ENCODE measurements at regions not wholly inside any gene's neighbourhood (a gene's known extent, or its start where the extent isn't known, plus 50 kb on each side); places are given as distances from the start of the nearest gene placed in this dataset.
"Not testable (repeated sequence)": the region's sequence is repeated elsewhere in the genome, so short reads cannot be mapped to it uniquely, and the experiment has no call there.

DNA sequence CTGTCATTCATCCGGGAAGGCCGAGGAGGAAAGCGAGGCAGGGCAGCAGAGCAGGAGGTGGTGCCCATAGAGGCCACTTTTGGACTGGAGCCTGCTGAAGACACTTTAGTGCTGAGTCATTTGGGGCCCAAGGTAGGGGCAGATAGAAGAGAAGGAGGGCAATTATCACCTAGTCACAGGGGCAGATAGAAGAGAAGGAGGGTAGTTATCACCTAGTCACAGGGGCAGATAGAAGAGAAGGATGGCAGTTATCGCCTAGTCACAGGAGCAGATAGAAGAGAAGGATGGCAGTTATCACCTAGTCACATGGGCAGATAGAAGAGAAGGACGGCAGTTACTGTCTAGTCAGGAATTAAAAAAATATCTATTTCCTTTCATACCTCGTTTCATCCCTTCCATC is 1372.6 kb downstream of the FOXD4L5 start:
- H3K36me3 Mint-ChIP-seq (ENCODE audit: low read depth); CTCF ChIA-PET; DNase-seq; H3K27ac Mint-ChIP-seq; H3K27me3 Mint-ChIP-seq; POLR2A ChIA-PET; H3K4me3 Mint-ChIP-seq; H3K4me1 Mint-ChIP-seq: not testable (repeated sequence)
- peaks cover 28% of the 10 kb centered on the region for H3K9me3 Mint-ChIP-seq

DNA sequence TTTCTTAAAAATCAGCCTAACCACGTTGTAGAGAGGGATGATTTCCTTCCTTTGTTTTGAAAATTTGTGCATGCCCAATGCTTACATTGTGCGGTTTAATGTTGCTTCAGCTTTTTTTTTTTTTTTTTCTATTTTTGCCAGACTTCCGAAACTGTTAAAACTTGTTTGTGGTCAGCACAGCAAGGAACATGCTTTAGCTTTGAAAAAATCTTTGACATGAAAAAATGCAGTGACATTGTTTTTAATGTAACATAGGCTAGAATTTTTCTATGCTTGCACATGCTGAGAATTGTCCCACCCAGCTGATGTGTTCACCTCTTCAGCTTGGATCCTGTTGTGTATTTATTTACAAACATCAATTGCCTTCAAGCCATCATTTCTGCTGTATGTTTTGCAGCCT is 1375.9 kb downstream of the FOXD4L5 start:
- H3K4me3 Mint-ChIP-seq; CTCF ChIA-PET; H3K36me3 Mint-ChIP-seq (ENCODE audit: low read depth); H3K27me3 Mint-ChIP-seq; H3K4me1 Mint-ChIP-seq; H3K27ac Mint-ChIP-seq; DNase-seq; POLR2A ChIA-PET: not testable (repeated sequence)
- peaks cover 25% of the 10 kb centered on the region for H3K9me3 Mint-ChIP-seq

DNA sequence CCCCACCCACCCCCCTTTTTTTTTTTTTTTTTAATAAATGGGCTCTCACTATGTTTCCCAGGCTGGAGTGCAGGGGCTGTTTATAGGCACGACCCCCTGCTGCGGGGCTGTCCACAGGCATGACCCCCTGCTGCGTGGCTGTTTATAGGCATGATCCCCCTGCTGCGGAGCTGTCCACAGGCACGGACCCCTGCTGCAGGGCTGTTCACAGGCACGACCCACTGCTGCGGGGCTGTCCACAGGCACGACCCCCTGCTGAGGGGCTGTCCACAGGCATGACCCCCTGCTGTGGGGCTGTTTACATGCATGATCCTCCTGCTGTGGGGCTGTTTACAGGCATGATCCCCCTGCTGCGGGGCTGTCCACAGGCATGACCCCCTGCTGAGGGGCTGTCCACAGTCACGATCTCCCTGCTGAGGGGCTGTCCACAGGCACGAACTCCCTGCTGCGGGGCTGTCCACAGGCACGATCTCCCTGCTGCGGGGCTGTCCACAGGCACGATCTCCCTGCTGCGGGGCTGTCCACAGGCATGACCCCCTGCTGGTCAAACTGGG is 1385.3 kb downstream of the FOXD4L5 start:
- H3K4me1 Mint-ChIP-seq; DNase-seq; POLR2A ChIA-PET; H3K4me3 Mint-ChIP-seq; H3K27me3 Mint-ChIP-seq; H3K36me3 Mint-ChIP-seq (ENCODE audit: low read depth); CTCF ChIA-PET; H3K27ac Mint-ChIP-seq: not testable (repeated sequence)
- H3K9me3 Mint-ChIP-seq: peaks cover 17% of the 10 kb centered on the region

DNA sequence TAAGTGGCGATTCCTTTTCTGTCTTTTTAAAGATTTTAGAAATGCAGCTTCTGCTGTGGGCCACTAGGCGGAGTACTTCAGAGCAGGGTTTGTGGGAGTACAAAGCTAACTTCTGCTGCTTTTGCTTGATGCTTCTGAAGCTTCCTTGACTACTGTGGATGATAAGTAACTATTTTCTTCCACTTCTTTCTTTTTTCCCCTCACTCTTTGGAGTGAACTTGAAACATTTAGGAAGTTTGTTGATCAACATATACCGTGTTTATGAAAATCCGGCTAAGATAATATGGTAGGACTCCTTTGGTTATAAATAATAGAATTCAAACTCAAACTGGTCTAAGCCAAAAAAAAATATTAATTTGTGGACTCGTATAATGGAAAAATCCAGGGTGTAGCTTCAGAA is 1403.6 kb downstream of the FOXD4L5 start:
- CTCF ChIA-PET; H3K36me3 Mint-ChIP-seq (ENCODE audit: low read depth); H3K27me3 Mint-ChIP-seq; H3K4me3 Mint-ChIP-seq; H3K27ac Mint-ChIP-seq; H3K9me3 Mint-ChIP-seq; POLR2A ChIA-PET; DNase-seq; H3K4me1 Mint-ChIP-seq: not testable (repeated sequence)

DNA sequence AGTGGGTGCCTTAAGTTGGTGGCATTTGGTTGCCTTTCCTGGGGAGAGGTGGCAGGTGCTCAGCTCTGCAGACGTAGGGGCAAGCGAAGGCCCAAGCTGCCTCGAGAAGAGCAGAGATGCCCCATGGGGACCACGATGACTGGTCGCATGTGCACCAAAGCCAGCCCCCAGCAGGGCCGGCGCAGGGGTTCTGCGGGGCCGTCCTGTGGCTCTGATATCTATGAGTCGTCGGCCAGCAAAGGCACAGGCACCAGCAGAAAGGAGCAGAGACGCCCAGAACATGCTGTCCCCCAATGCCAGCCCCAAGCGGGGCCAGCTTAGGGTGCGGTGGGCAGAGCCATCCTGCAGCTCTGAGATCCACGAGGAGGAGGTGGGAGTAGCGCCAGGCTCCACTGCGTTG is 1408.6 kb downstream of the FOXD4L5 start:
- H3K27ac Mint-ChIP-seq; POLR2A ChIA-PET; H3K4me3 Mint-ChIP-seq; H3K4me1 Mint-ChIP-seq; H3K9me3 Mint-ChIP-seq; H3K27me3 Mint-ChIP-seq; CTCF ChIA-PET; H3K36me3 Mint-ChIP-seq (ENCODE audit: low read depth); DNase-seq: not testable (repeated sequence)

DNA sequence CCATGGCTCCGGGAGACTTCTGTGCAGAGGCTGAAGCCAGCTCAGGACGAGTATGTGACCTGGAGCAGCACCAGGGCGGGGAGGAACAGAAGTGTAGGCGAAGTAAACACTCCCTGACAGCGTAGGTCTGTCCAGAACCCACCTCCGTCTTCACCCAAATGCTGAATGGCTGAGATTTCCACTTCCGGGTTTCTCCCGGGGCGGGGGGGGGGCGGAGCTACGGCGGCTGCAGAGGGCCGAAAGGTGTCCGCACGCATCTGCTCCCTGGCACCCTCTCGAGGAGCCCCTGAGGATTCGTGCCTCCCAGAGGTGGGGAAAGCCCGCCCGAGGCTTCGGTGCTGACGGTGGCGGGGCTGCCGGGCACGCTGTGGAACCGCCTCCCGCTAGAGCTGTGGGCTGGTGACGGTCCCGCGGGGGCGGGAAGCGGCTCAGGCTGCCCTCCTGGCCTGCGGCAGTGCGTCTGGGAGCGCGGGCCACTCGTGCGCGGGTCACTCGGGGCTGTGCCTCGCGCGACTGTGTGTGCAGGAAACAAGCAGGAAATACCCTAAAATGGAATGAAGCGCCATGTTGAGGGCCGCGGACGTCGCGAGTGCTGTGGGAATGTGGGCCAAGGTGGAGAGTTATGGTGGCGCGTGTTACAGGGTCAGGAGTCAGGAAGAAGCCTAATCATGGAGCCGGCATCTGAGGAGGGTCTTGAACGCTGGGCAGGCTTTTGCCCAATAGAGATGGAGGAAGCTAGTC is 1425.4 kb downstream of the FOXD4L5 start:
- Mint-ChIP-seq H3K27me3 (no peaks in the 10 kb centered on the region), H3K9me3 (peaks cover 14% of the 10 kb centered on the region), H3K4me3 (peak overlapping the region; percentile 47), H3K36me3 (ENCODE audit: low read depth) (no peaks in the 10 kb centered on the region), H3K27ac (no peak overlapping the region), H3K4me1 (no peaks in the 10 kb centered on the region)
- CTCF ChIA-PET: no interaction called here
- DNase-seq: peak; percentile 16
- POLR2A ChIA-PET: no interaction called here

DNA sequence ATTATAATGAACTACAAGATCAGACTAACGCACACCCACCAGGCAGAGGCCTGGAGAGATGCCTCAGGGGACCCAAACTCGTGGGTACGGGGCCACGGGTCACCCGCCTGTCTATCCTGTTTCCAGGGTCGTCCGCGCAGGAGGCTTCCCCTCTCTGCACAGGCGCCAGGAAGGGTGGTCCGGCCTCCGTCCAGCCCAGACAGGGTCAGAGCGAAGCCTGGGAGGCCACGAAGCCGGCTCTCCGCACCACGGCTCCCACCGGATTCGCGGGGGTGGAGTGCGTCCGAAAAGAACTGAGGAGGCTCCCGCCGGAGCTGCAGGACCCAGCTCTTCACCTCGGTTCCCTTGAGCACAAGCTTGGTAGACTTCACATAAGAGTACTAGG is 1425.9 kb downstream of the FOXD4L5 start:
- DNase-seq; H3K27me3 Mint-ChIP-seq; H3K4me1 Mint-ChIP-seq; POLR2A ChIA-PET; H3K36me3 Mint-ChIP-seq (ENCODE audit: low read depth); H3K27ac Mint-ChIP-seq; CTCF ChIA-PET: not testable (repeated sequence)
- H3K4me3 Mint-ChIP-seq: peak overlapping the region; percentile 47
- H3K9me3 Mint-ChIP-seq: peaks cover 14% of the 10 kb centered on the region

DNA sequence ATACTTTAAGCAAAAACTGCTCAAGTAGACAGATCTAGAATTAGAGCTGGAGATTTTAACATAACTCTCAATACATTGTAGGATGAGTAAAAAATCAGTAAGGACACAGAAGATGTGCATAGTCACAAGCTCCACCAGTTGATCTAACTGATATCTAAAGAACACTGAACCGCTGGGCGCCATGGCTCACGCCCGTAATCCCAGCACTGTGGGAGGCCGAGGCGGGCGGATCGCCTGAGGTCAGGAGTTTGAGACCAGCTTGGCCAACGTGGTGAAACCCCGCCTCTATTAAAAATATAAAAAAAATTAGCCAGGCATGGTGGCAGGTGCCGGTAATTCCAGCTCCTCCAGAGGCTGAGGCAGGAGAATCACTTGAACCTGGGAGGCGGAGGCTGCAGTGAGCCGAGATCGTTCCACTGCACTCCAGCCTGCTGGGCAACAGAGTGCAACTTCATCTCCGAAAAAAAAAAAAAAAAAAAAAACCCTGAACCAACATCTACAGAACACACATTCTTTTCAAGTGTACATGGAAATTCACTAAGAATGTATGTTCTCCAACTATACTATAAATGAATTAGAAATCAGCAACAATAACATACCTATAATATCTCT is 1431.8 kb downstream of the FOXD4L5 start:
- H3K9me3 Mint-ChIP-seq: peaks cover 11% of the 10 kb centered on the region
- H3K27ac Mint-ChIP-seq, CTCF ChIA-PET: not testable (repeated sequence)

DNA sequence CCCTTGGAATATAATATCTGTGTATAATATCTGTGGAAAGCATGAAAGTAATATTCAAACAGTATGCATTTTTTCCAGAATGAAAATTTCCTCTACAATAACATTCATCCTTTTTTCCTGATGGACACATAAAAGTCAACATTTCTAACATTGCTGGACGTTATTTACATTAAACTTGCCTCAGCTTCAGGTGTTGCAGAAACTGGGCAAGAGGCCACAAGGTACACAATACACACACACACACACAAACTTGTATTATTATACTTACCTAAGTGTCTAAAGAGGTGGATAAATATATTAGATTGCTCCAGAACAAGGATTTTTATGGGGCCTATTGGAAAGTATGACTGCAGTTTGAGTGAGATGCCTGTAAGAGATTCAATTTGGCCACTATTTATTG is 1460.2 kb downstream of the FOXD4L5 start:
- DNase-seq; CTCF ChIA-PET; H3K27ac Mint-ChIP-seq; POLR2A ChIA-PET; H3K27me3 Mint-ChIP-seq; H3K4me1 Mint-ChIP-seq; H3K36me3 Mint-ChIP-seq (ENCODE audit: low read depth); H3K4me3 Mint-ChIP-seq: not testable (repeated sequence)
- H3K9me3 Mint-ChIP-seq: peaks cover 24% of the 10 kb centered on the region

More for the DNA sequence above, 1431.8 kb downstream of the FOXD4L5 start:
- H3K36me3 Mint-ChIP-seq (ENCODE audit: low read depth); H3K4me1 Mint-ChIP-seq; H3K4me3 Mint-ChIP-seq; DNase-seq; POLR2A ChIA-PET; H3K27me3 Mint-ChIP-seq: not testable (repeated sequence)

DNA sequence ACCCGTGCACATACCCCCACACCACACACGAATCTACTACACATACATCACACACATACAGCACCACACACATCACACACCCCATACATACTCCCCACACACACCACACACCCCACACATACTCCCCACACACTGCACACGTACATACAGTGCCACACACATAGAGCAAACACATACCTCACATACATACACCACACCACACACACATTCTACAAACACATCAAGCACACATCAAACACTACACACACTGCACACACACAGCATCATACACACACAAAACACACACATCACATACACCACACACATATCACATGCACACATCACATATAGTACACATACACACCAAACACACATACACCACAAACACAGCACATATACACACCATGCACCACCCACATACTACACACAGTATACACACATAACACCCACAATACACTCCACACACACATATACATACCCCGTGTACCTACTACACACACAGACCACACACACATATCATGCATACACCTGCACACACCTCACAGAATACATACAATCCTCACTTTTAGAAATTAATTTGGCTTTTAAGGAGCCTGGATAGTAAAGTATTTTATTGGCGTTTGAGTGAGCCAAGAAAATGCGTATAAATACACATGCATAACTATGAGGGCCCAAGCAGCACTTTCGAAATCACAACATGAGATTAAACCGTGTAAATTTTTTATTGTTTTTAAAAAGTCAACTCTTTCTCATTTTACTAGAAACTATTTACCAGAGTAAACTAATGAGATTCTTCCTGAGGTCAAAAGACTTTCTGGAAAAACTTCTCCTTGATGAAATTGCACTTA is 1461.4 kb downstream of the FOXD4L5 start:
- H3K27me3 Mint-ChIP-seq; POLR2A ChIA-PET; CTCF ChIA-PET; H3K36me3 Mint-ChIP-seq (ENCODE audit: low read depth); H3K4me3 Mint-ChIP-seq; H3K27ac Mint-ChIP-seq; H3K4me1 Mint-ChIP-seq; DNase-seq: not testable (repeated sequence)
- H3K9me3 Mint-ChIP-seq: peaks cover 19% of the 10 kb centered on the region

DNA sequence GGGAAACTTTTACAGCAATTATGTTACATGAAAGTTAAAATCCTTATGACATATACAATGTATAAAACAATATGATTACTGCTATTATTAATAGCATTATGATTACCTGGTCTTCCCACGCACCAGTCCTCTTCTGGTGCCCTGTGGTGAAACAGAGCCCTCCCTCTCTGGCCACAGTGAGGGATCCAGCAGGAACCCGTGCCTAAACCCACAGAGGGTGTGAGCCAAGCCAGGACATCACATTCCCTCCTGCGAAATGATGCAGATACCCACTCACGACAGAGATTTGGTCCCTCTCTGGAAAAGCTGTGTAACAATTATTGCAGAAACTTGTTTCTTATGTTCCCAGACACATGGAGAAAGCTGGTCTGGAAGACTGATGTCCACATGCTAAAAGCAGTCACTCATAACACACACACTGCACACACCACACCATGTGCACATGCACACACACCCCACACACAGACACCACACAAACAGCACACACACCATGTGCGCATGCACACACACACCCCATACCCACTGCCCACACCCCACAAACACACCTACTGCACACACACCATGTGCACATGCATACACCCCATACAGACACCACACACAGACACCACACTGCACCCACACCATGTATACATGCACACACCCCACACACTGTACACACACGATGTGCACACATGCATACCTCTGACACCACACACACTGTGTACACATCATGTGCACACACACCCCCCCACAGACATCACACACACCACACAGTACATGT is 1462.2 kb downstream of the FOXD4L5 start:
- peaks cover 17% of the 10 kb centered on the region for H3K9me3 Mint-ChIP-seq
- DNase-seq; H3K36me3 Mint-ChIP-seq (ENCODE audit: low read depth); H3K4me3 Mint-ChIP-seq; POLR2A ChIA-PET; H3K4me1 Mint-ChIP-seq; H3K27ac Mint-ChIP-seq; CTCF ChIA-PET; H3K27me3 Mint-ChIP-seq: not testable (repeated sequence)

DNA sequence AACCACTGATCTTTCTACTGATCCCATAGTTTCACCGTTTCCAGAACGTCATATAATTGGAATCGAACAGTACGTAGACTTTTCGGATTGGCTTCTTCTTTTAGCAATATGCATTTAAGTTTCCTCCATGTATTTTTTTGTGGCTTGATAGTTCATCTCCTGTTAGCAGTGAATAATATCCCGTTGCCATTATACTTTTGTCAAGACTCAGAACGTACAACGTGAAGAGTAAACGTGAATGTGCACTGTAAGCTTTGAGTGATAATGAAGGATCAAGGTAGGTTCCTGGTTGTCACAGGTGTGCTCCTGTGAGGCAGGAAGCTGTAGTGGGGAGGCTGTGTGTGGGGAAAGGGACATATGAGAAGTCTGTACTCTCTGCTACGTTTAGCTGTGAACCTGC is 1463.7 kb downstream of the FOXD4L5 start:
- H3K27ac Mint-ChIP-seq, H3K4me3 Mint-ChIP-seq, POLR2A ChIA-PET, DNase-seq, CTCF ChIA-PET: not testable (repeated sequence)
- H3K27me3 Mint-ChIP-seq: peaks cover 16% of the 10 kb centered on the region
- peaks cover 12% of the 10 kb centered on the region for H3K36me3 Mint-ChIP-seq (ENCODE audit: low read depth)
- peaks cover 17% of the 10 kb centered on the region for H3K4me1 Mint-ChIP-seq
- peaks cover 19% of the 10 kb centered on the region for H3K9me3 Mint-ChIP-seq

DNA sequence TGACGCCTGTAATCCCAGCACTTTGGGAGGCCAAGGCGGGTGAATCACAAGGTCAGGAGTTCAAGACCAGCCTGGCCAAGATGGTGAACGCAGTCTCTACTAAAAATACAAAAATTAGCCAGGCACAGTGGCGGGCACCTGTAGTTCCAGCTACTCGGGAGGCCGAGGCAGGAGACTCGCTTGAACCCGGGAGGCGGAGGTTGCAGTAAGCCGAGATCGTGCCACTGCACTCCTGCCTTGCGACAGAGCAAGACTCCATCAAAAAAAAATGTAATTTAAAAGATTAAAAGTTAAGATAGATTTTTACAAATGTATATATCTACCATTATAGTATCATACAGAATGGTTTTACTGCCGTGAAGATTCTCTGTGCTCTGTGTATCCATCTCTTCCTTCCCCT is 1464.1 kb downstream of the FOXD4L5 start:
- H3K9me3 Mint-ChIP-seq: peaks cover 21% of the 10 kb centered on the region
- H3K4me3 Mint-ChIP-seq, H3K27ac Mint-ChIP-seq, CTCF ChIA-PET, POLR2A ChIA-PET, DNase-seq: not testable (repeated sequence)
- peaks cover 12% of the 10 kb centered on the region for H3K36me3 Mint-ChIP-seq (ENCODE audit: low read depth)
- H3K27me3 Mint-ChIP-seq: peaks cover 16% of the 10 kb centered on the region
- peaks cover 17% of the 10 kb centered on the region for H3K4me1 Mint-ChIP-seq
